Activated naive CD8-positive, alpha-beta T cell treated with anti-CD3 and anti-CD28 coated beads, Interleukin-2, amount 50 U/mL, for 24 hours (primary cell): ENCODE measurements at regions not wholly inside any gene's neighbourhood (a gene's known extent, or its start where the extent isn't known, plus 50 kb on each side); places are given as distances from the start of the nearest gene placed in this dataset.
"Not testable (repeated sequence)": the region's sequence is repeated elsewhere in the genome, so short reads cannot be mapped to it uniquely, and the experiment has no call there.

ENCODE experiments used
- ATAC-seq: fragments of 150-1000 bp; cut with Tn5 transposase; one replicate; pipeline ENCODE4 v1.10.0; 2021
- DNase-seq: peaks from one replicate; pipeline ENCODE4 v3.0.0; 2021
- H3K27ac Mint-ChIP-seq: one replicate; pipeline ENCODE4 v1.8.0; 2021; ENCODE audit warnings: mild to moderate bottlenecking, mixed read lengths
- H3K27me3 Mint-ChIP-seq: one replicate; pipeline ENCODE4 v1.8.0; 2021; ENCODE audit warnings: mixed read lengths
- H3K36me3 Mint-ChIP-seq: one replicate; pipeline ENCODE4 v1.8.0; 2021; ENCODE audit warnings: low read depth, mixed read lengths
- H3K4me1 Mint-ChIP-seq: one replicate; pipeline ENCODE4 v1.8.0; 2021; ENCODE audit warnings: mixed read lengths
- H3K4me3 Mint-ChIP-seq: one replicate; pipeline ENCODE4 v1.8.0; 2021; ENCODE audit warnings: mild to moderate bottlenecking, moderate library complexity, mixed read lengths
- H3K9me3 Mint-ChIP-seq: one replicate; pipeline ENCODE4 v1.8.0; 2021; ENCODE audit warnings: mixed read lengths

GRCh38 chr11:14573539-14574057, 53.4 kb upstream of the PSMA1 start:
- peaks cover 34% of the 10 kb centered on the region for H3K9me3 Mint-ChIP-seq
- H3K4me3 Mint-ChIP-seq, DNase-seq, ATAC-seq, H3K27ac Mint-ChIP-seq, H3K27me3 Mint-ChIP-seq: not testable (repeated sequence)
- peaks cover 37% of the 10 kb centered on the region for H3K4me1 Mint-ChIP-seq
- H3K36me3 Mint-ChIP-seq = peaks cover 67% of the 10 kb centered on the region

GRCh38 chr11:14577292-14577691, 57.1 kb upstream of the PSMA1 start:
- ATAC-seq = no peak
- no peak overlapping the region for H3K27ac Mint-ChIP-seq
- no peaks in the 10 kb centered on the region for H3K27me3 Mint-ChIP-seq
- H3K9me3 Mint-ChIP-seq = peaks cover 28% of the 10 kb centered on the region
- no peak overlapping the region for H3K4me3 Mint-ChIP-seq
- no peak for DNase-seq
- peaks cover 41% of the 10 kb centered on the region for H3K4me1 Mint-ChIP-seq
- H3K36me3 Mint-ChIP-seq = peaks cover 52% of the 10 kb centered on the region

- Mint-ChIP-seq H3K27me3 (no peaks in the 10 kb centered on the region), H3K36me3 (peaks cover 52% of the 10 kb centered on the region), H3K4me1 (peaks cover 41% of the 10 kb centered on the region), H3K4me3 (peak overlapping the region; percentile 48), H3K9me3 (peaks cover 24% of the 10 kb centered on the region), H3K27ac (peak overlapping the region; percentile 88)
- DNase-seq = no peak
- ATAC-seq = no peak
Measured at GRCh38 chr11:14577835-14578529, 57.8 kb upstream of the PSMA1 start.

- H3K4me3 Mint-ChIP-seq = peak overlapping the region; percentile 48
- peak; percentile 98 for ATAC-seq
- H3K4me1 Mint-ChIP-seq = peaks cover 41% of the 10 kb centered on the region
- H3K27me3 Mint-ChIP-seq = no peaks in the 10 kb centered on the region
- H3K9me3 Mint-ChIP-seq = peaks cover 26% of the 10 kb centered on the region
- peak overlapping the region; percentile 88 for H3K27ac Mint-ChIP-seq
- DNase-seq = peak; percentile 35
- peaks cover 55% of the 10 kb centered on the region for H3K36me3 Mint-ChIP-seq
Measured at GRCh38 chr11:14578541-14578956, 58.4 kb upstream of the PSMA1 start.

- no peaks in the 10 kb centered on the region for H3K27me3 Mint-ChIP-seq
- peaks cover 26% of the 10 kb centered on the region for H3K9me3 Mint-ChIP-seq
- ATAC-seq (no peak), DNase-seq (no peak)
- peak overlapping the region; percentile 88 for H3K27ac Mint-ChIP-seq
- H3K4me1 Mint-ChIP-seq = peaks cover 44% of the 10 kb centered on the region
- peaks cover 59% of the 10 kb centered on the region for H3K36me3 Mint-ChIP-seq
- H3K4me3 Mint-ChIP-seq = no peak overlapping the region
Measured at GRCh38 chr11:14579646-14580045, 59.5 kb upstream of the PSMA1 start.

- no peak overlapping the region for H3K4me3 Mint-ChIP-seq
Measured at GRCh38 chr11:14582793-14583192, 60.8 kb upstream of the PDE3B start.

GRCh38 chr11:14583252-14584034, 60.2 kb upstream of the PDE3B start:
- Mint-ChIP-seq H3K4me1 (peaks cover 38% of the 10 kb centered on the region), H3K4me3 (no peak overlapping the region), H3K9me3 (peaks cover 17% of the 10 kb centered on the region), H3K27ac (no peak overlapping the region), H3K27me3 (no peaks in the 10 kb centered on the region), H3K36me3 (peaks cover 54% of the 10 kb centered on the region)
- DNase-seq (no peak), ATAC-seq (no peak)

More at GRCh38 chr11:14582793-14583192, 60.8 kb upstream of the PDE3B start:
- Mint-ChIP-seq H3K36me3 (peaks cover 52% of the 10 kb centered on the region), H3K4me1 (peaks cover 44% of the 10 kb centered on the region), H3K27ac (no peak overlapping the region), H3K9me3 (peaks cover 17% of the 10 kb centered on the region), H3K27me3 (no peaks in the 10 kb centered on the region)
- DNase-seq (no peak), ATAC-seq (no peak)

GRCh38 chr11:14584035-14584363, 59.6 kb upstream of the PDE3B start:
- DNase-seq (no peak), ATAC-seq (no peak)
- Mint-ChIP-seq H3K9me3 (peaks cover 17% of the 10 kb centered on the region), H3K27ac (no peak overlapping the region), H3K4me1 (peaks cover 32% of the 10 kb centered on the region), H3K36me3 (peaks cover 51% of the 10 kb centered on the region), H3K27me3 (no peaks in the 10 kb centered on the region), H3K4me3 (no peak overlapping the region)

GRCh38 chr11:14584595-14584994, 59.0 kb upstream of the PDE3B start:
- H3K4me1 Mint-ChIP-seq = peaks cover 26% of the 10 kb centered on the region
- DNase-seq = no peak
- H3K9me3 Mint-ChIP-seq = peaks cover 17% of the 10 kb centered on the region
- no peaks in the 10 kb centered on the region for H3K27me3 Mint-ChIP-seq
- H3K36me3 Mint-ChIP-seq = peaks cover 52% of the 10 kb centered on the region
- ATAC-seq = no peak
- no peak overlapping the region for H3K27ac Mint-ChIP-seq
- H3K4me3 Mint-ChIP-seq = no peak overlapping the region

- peaks cover 16% of the 10 kb centered on the region for H3K9me3 Mint-ChIP-seq
- no peak overlapping the region for H3K4me3 Mint-ChIP-seq
- ATAC-seq (no peak), DNase-seq (no peak)
- H3K4me1 Mint-ChIP-seq = peaks cover 24% of the 10 kb centered on the region
- H3K27ac Mint-ChIP-seq = peak overlapping the region; percentile 3
- H3K27me3 Mint-ChIP-seq = no peaks in the 10 kb centered on the region
- peaks cover 53% of the 10 kb centered on the region for H3K36me3 Mint-ChIP-seq
Measured at GRCh38 chr11:14585438-14585837, 58.2 kb upstream of the PDE3B start.

GRCh38 chr11:14587258-14587657, 56.3 kb upstream of the PDE3B start:
- Mint-ChIP-seq H3K36me3 (peaks cover 64% of the 10 kb centered on the region), H3K9me3 (peaks cover 19% of the 10 kb centered on the region), H3K4me3 (no peak overlapping the region), H3K27ac (peak overlapping the region; percentile 5), H3K4me1 (peaks cover 23% of the 10 kb centered on the region), H3K27me3 (no peaks in the 10 kb centered on the region)
- no peak for DNase-seq
- ATAC-seq = no peak

- Mint-ChIP-seq H3K36me3 (peaks cover 62% of the 10 kb centered on the region), H3K4me3 (no peak overlapping the region), H3K27me3 (no peaks in the 10 kb centered on the region), H3K27ac (no peak overlapping the region), H3K9me3 (peaks cover 22% of the 10 kb centered on the region), H3K4me1 (peaks cover 23% of the 10 kb centered on the region)
- no peak for DNase-seq
- no peak for ATAC-seq
Measured at GRCh38 chr11:14588681-14589080, 54.9 kb upstream of the PDE3B start.

GRCh38 chr11:14589421-14589820, 54.2 kb upstream of the PDE3B start:
- Mint-ChIP-seq H3K27ac (no peak overlapping the region), H3K9me3 (peaks cover 22% of the 10 kb centered on the region), H3K27me3 (no peaks in the 10 kb centered on the region), H3K36me3 (peaks cover 62% of the 10 kb centered on the region), H3K4me1 (peaks cover 22% of the 10 kb centered on the region), H3K4me3 (no peak overlapping the region)
- no peak for DNase-seq
- no peak for ATAC-seq

GRCh38 chr11:14591046-14591445, 52.6 kb upstream of the PDE3B start:
- not testable (repeated sequence) for DNase-seq, H3K4me3 Mint-ChIP-seq, H3K27ac Mint-ChIP-seq, H3K27me3 Mint-ChIP-seq, ATAC-seq
- Mint-ChIP-seq H3K4me1 (peaks cover 14% of the 10 kb centered on the region), H3K9me3 (peaks cover 28% of the 10 kb centered on the region), H3K36me3 (peaks cover 69% of the 10 kb centered on the region)

- Mint-ChIP-seq H3K36me3 (peaks cover 72% of the 10 kb centered on the region), H3K4me1 (peaks cover 14% of the 10 kb centered on the region), H3K27ac (no peak overlapping the region), H3K27me3 (no peaks in the 10 kb centered on the region), H3K9me3 (peaks cover 44% of the 10 kb centered on the region), H3K4me3 (no peak overlapping the region)
- ATAC-seq (no peak), DNase-seq (no peak)
Measured at GRCh38 chr11:14593671-14594070, 49.9 kb upstream of the PDE3B start.
